Inflammatory macrophage treated with lipopolysaccharide for 4 hours (primary cell): ENCODE measurements at regions not wholly inside any gene's neighbourhood (a gene's known extent, or its start where the extent isn't known, plus 50 kb on each side); places are given as distances from the start of the nearest gene placed in this dataset.
A peak's percentile ranks its signal among the peaks of the same experiment; 100 is the strongest.

Experiments used
- DNase-seq: peaks from one replicate; pipeline ENCODE4 v3.0.0-alpha.2; 2020

DNA sequence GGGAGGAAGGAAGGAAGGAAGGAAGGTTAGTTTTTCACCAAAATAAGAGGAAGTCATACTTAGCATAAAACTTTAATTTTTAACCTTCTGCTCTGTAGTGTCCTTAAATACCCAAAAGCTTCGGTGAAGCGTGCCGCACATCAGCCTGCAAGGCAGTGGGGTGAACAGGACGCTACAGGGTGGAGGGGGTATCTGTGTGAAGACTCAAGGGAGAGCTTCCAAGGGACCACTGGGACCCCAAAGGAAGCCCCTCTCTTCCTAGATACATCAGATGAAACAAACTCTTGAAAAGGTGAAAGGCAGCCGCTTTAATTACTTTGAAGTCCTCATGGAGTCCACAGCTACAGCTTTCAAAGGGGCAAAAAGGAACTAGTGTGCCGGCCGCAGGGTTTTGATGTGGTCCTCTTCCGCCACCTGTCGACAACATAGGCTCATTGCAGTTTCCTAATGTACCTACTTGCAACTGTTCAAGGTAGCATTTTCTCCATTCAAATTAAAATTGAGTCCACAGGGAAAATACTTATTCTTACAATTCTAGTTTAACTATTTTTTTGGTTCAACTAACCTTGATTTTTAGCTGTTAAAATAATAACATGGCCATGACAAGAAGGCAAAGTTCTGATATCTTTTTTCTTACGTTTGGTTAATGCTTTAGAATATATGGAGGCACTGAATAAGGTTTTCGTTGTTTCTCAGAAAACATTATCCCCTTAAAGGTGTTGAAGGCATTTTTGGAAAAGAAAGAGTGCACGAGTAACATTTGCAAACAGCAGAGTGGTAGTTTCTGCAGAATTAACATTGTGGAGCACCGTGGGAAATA lies 135.0 kb upstream of the RIPOR2 start:
- DNase-seq, result peak; percentile 80

DNA sequence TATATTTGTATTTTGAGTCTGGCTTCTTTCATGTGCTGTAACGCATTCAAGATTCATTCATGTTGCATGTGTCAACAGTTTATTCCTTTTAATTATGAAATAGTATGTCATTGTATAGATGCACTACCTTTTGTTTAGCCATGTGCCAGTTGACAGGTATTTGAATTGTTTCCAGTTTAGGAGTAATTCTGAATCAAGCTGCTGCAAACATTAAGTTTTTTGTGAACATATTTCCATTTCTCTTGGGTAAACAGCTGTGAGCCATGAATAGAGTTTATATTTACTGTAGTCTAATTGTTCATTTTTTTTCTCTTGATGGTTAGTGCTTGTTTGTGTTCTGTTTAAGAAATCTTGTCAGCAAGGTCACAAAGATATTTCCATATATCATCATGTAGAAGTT lies 142.4 kb upstream of the RIPOR2 start:
- no peak for DNase-seq

DNA sequence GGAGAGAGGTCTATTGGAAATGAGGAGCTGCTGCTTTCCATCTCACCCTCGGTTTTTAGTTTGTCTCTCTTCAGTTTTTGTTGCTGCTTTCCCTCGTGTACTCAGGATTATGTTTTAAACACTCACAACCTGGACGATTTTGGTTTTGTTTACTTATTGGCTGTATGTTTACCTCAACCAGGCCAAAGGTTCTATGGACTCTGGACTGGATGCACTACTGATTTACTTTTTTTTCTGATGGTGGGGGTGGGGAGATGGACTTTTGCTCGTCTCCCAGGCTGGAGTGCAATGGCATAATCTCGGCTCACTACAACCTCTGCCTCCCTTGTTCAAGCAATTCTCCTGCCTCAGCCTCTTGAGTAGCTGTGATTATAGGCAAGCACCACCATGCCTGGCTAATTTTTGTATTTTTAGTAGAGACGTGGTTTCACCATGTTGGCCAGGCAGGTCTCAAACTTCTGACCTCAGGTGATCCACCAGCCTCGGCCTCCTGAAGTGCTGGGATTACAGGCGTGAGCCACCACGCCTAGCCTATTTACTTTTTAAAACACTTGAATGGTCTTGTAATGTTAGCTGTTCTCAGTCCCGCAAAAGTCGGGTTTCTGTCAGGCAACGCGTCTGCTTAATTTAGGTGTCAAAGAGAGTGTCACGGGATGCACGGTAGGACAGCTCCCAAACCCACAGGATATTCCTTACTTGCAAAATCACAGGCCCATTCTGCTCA lies 148.2 kb upstream of the RIPOR2 start:
- DNase-seq, result no peak

DNA sequence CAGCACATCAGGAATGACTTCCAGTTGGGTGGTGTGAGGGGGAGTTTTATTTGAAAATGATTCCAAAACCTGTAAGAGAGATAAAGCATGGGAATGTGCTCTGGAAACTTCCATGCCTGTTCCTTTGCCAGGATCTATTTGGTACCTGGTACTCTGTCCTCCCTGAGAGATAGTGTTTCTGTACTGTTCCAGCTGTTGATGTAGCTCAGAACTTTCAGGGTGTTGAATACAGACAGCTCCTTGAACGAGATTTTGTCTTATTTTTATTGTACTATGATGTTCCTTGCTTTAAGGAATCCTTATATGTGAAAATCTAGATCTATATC lies 148.7 kb upstream of the RIPOR2 start:
- DNase-seq, result no peak

DNA sequence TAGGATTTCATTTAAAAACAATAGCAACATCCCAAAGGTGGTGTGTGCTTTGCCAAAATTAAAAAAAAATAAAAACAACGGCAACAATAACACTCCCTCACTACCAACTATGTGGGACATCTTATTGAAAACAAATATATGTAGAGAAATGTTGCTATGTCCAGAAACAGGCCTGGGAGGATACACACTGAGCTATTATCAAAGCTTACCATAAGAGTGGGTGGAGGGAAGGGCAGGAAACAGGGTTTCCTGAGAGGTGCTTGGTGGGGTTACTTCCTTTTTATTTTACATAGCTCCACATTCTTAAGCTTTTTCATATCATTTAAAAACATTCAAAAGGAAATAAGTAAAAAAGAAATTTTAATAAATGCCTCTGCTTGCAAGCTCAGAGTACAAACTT lies 150.0 kb upstream of the RIPOR2 start:
- DNase-seq, result peak; percentile 29

DNA sequence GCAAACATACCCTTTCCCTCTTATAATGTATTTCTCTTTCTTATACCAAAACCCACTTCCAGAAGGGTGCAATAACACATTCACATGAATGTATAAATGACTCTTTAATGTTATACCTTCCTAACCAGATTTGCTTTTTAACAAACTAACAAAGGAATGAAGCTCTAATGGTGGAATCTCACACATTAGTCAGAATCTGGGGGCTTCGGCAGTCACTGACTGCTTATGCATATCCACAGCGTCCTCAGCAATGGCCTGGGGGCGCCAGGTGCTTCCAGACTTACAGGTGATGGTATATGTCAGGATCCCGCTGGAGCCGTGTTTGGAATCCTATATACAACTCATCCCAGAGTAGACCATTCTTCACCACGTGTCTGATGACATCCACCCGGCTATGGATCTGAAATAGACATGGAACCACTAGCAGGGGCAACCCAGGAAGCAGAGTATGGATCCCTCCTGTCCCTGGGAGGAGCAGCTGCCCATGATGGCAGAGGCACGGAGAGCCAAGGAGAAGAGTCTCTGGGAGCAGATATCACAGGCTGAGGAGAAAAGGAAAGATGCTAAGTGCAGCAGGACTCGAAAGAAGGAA lies 150.8 kb upstream of the RIPOR2 start:
- DNase-seq, result no peak

DNA sequence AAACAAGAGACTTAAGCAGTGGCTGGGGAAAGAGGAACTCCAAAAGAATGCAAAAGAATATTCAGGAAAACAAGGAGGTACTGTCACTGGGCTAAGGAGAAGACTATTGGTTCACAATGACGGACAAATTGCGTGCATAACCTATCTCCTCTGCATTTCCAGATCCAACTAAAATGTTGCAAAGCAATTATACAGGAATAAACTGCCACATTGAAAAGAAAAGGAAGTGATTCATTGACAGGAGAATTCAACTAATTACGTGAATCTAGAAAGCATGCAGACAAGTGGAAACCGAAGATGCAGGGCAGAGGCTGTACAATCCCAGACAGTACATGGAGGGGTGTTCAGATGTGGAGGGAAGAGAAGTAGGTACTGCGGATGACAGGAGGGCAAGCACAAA lies 152.8 kb upstream of the RIPOR2 start:
- peak; percentile 26 for DNase-seq

DNA sequence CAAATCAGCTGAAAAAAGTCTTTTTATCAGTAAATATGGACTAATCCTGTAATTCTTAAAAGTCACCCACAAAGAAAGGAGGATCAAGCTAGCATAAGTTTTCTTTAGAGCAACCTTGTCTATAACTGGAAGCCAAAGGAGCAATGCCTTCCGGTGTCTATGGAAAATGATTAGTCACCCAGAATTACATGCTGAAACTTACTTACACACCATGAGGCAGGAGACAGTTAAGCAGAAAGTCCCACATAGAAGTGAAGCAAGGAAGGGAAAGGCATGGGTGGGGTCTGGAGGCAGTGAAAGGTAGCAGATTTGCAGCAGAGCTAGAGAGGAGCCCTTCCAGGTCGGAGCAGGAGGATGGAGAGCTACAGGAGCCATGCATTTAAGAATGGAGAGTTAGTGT lies 153.7 kb upstream of the RIPOR2 start:
- peak; percentile 64 for DNase-seq

DNA sequence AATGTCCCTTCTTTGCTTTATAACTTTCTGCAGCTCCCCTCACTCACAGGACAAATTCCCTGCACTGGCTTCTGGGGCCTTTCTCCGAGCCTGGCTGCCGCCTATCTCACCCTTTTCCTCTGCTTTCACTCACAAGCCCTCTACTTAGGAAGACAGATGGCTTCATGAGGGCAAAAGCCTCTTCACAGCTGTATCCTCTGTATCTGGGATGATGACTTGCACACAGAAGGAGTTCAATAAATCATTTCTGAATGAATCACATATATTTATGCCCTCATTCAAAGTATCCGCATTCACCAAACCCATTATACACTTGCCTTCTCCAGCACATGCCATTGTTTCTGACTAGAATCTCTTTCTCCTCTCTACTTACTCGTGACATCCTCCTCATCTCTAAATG lies 159.0 kb upstream of the RIPOR2 start:
- no peak for DNase-seq

DNA sequence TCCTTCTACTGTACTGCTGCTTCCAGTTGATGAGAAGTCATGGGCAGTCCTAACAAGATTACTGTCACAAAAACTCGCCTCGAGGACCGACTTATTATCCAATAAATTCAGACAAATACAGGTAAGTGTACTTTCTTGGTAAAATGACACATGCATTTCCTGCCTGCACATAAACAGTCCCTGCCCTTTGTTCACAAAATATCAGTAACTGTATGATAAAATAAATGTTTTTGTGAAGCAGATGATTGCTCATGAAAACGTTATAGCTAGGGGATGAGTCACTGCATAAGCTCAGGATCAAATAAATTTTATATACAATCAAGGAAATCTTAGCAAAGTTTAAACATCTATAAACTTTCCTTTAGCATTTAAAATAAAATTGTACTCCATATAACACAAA lies 164.5 kb upstream of the RIPOR2 start:
- no peak for DNase-seq

DNA sequence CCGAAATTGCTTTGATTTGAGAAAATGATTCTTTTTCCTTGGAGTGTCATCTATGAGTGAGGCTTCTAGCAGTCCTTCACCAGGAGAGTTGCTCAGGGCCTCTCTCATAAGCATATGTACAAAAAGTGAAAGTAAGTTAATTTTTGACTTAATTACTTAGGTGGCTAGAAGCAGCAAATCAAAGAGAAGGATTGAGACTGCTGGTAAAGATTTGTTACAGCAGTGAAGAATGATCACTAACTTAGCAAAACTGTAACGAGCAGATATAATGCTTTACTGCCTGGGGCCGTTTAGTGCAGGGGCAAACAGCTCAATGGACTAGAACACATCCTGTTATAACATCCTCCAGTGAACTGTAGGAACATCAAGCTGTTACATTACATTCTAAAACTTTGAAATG lies 167.8 kb upstream of the RIPOR2 start:
- DNase-seq, result no peak

DNA sequence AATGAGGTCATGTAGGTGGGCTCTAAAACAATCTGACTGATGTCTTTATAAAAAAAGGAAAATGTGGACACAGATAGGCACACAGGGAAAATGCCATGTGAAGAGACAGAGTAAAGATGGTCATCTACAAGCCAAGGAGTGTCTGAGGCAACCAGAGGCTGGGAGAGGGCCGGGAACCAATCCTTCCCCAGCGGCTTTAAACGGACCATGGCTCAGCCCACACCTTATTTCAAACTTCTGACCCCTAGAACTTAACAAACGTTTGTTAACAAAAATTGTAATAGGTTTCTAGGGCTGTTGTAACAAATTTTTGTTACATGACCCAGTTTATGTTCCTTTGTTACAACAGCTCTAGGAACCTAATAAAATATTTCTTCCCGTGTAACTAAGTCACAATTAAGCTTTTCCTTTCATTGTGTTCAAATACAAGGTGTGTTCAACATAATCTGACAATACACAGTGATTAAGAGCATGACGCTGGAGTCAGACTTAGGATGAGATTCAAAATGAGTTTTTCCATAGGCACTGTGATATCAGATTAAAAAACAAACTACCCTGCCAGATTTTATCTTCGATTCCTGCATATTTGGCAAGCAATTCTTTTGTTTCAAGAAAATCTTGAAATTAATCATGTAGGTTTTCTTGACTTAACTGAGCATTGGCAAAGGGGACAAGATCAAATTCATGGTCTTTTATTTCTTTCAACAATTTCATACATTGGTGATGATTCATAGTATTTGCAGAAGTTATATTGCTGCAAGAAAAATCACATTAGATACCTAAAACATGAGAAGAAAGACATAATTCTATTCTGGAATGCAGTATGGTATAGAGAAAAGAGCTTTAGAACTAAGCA lies 169.5 kb upstream of the RIPOR2 start:
- no peak for DNase-seq

DNA sequence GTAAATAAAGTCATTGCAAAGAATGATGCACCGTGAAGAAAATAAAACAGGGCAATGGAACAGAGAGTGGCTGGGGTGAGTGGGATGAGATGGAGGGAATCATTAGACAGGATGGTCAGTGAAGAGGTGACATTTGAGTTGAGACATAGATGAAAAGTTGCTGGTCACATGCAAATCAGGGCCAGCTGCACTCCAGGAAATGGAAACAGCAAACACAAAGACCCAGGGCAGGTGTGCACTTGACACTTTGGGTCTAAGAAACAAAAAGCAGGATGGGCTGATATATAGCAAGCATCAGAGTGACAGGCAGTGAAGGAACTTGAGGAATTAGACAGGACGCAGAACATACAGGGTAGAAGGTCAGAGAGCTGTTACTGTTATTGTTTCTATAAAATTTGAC lies 171.5 kb upstream of the RIPOR2 start:
- DNase-seq, result no peak

DNA sequence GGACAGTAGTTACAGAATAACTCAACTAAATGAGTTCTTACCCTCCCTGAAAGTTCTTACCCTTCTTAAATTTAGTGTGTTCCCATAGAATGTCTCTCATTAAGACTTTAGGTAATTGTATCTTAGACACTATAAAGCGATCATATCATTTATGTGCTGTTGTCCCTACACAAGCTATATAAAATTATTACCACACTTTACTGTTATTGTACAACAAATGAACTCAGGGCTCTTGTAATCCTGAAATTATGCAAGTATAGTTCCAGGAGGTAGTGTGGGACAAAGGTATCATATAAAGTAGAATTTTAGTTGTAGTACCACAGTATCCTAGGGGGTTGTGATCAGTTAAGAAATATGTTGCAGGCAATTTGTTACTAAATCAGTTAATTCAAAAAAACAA lies 167.4 kb upstream of the CARMIL1 start:
- DNase-seq, result no peak

DNA sequence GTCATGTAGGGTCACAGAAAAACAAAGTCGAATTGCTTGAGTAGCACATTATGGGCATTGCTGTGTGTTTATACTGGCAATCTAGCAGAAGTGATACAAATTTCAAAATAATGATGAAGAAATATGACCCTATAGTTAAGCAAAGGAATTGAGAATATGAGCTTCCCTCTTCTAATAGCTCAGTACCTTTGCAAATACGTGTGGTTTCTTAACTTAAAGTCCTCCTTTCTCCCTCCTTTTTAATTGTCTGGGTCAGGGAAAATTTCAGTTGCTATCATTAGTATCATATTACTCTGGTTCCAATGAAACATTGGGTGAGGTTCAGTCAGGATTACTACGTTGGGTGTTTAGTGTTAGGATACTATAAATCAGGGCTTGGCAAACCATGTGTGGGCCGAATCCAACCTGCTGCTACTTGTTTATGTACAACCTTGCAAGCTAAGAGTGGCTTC lies 166.8 kb upstream of the CARMIL1 start:
- DNase-seq, result peak; percentile 88

DNA sequence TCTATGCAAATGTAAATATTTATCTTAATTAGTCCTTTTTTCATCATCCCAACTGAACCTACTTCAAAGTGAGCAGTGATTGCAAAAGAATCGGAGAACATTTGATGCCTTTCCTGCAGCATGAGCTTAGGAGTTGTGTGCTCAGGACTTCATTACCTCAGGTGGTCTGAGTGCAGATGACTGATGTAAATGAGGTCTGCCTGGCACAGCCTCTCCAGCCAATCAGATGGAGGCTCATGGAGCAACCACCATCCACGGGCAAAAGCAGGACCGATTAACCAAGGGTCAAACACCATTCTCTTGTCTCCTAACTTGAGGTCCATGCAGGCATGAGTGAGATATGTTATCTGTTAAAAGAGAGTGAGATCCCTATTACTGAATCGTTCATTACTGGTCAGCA lies 165.7 kb upstream of the CARMIL1 start:
- no peak for DNase-seq

DNA sequence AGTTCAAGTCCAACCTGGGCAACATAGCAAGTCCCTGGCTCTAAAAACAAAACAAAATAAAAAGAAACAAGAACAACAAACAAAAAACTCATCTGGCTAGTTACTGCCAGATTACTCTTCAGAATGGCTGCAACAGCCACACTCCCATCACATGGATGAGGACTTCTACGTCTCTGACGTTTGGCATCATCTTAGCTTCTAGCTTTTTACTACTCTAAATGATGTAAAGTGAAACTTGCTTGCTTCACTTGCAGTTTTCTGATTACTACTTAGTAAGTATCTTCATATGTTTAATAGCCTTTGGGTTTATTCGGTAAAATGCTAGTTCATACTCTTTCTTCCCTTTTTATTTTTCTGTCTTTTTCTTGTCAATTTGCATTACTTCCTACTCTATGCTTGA lies 161.1 kb upstream of the CARMIL1 start:
- DNase-seq, result peak; percentile 64

DNA sequence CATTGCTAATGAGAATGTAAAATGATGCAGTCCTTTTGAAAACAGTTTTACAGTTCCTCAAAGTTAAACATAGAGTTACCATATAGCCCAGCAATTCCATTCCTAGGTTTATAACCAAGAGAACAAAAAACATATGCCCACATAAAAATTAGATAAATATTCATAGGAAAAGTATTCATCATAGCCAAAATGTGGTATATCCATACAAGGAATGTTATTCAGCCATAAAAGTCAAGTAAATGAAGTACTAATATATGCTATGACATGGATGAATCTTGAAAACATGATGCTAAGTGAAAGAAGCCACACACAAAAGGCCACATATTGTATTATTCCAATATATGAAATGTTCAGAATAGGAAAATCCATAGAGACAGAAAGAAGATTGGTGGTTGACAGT lies 158.0 kb upstream of the CARMIL1 start:
- no peak for DNase-seq

DNA sequence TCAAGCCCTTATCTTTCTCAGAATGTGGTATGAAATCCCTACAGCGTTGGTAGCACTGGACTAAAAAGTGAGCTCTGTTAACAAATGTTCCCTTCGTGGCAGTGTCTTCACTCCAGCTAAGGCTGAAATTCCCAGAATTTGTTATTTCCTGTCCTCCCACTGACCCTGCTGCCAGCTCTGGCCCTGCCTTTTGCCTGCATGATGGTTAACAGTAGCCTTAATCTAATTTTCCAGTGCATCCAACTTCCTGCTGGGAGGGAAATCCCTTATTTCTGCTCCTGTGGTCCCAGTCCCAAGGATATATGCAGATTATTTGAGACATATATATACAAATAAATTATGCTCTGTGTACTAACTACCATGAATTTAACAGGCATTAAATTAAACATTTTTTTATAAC lies 157.2 kb upstream of the CARMIL1 start:
- no peak for DNase-seq

DNA sequence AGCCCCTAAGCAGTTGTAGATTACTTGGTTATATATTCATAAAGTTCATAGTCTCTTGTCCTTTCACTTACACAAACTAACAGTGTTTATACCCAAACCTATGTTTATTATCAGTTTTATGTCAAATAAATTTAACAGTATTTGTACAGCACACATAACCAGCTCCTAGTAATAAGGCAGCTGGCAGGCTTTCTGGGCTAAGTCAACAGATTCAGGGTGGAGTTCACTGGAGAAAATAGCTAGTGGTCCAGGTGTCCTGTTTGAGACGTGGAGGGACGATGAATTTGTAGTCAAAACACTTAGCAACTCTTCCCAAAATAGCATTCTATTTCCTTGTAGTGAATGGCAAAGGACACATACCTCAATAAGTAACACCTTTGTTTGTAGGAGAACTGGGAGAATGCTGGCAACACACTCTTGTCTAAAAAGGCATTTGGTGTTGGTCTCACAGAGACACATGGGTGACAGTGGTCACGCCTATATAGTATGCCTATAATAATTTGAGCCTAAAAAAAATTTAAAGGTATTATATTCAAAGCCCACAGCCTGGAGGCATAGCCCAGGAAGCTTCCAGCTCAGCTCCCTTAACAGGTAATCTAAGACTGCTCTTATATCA lies 156.4 kb upstream of the CARMIL1 start:
- DNase-seq, result no peak

DNA sequence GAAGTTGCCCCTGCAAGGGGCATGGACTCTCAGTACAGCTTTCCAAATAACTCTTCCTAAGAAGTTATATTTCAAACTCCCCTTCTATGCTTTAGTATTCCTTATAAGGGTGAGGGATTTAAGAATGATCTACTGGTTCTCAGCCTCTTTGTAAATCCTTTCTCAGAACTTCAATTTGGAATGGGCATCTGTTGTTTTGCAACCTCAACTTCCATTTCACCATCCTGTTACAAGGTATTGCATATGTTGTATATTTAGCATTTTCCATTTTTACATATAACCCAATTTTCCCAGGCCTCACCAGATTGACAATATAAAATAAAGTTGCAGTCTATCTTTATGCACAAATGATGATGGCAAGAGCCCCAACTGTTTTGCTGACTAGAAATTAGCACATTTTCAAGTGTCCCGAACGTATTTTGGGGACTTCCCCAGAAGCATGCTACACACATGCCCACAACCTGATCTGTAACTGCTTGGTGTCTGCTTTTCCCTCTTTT lies 154.9 kb upstream of the CARMIL1 start:
- peak; percentile 15 for DNase-seq

DNA sequence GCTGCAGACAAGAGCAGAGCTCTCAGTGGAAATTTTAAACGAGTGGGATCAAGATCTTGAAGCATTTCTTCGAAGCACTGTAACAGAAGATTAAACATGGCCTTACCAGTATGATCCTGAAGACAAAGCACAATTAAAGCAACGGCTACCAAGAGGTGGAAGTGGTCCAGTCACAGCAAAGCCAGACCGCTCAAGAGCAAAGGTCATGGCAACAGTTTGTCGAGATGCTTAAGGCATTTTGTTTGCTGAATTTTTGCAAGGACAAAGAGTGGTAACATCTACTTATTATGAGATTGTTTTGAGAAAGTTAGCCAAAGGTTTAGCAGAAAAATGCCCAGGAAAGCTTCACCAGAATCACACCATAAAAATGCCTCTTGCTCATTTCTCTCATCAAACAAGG lies 153.4 kb upstream of the CARMIL1 start:
- DNase-seq, result no peak
